Adrenal gland (tissue), 5 donors: ENCODE measurements at regions not wholly inside any gene's neighbourhood (a gene's known extent, or its start where the extent isn't known, plus 50 kb on each side); places are given as distances from the start of the nearest gene placed in this dataset.

ENCODE experiments used
- CTCF ChIP-seq, 6 experiments: fragments of 450-650 bp in 4 of 6; fragments of 200-600 bp in 2 of 6; sonication (generic) in 1 of 6; IDR thresholded peaks; 1 replicate in 5 of 6; 2 replicates in 1 of 6; pipeline versions ENCODE4 v1.5.1 to v1.8.0; 2016 to 2021; ENCODE audit warnings: antibody characterized with exemption in 6 of 6, mild to moderate bottlenecking in 2 of 6, moderate library complexity in 1 of 6
- POLR2A ChIP-seq, 2 donors: fragments of 450-650 bp; IDR thresholded peaks; one replicate each; pipeline ENCODE4 v1.6.1; 2017; ENCODE audit warnings: antibody characterized with exemption in 2 of 2, mild to moderate bottlenecking in 2 of 2, moderate library complexity in 1 of 2
- donor health status: DM: no; HTN: no; CAD: no.

DNA sequence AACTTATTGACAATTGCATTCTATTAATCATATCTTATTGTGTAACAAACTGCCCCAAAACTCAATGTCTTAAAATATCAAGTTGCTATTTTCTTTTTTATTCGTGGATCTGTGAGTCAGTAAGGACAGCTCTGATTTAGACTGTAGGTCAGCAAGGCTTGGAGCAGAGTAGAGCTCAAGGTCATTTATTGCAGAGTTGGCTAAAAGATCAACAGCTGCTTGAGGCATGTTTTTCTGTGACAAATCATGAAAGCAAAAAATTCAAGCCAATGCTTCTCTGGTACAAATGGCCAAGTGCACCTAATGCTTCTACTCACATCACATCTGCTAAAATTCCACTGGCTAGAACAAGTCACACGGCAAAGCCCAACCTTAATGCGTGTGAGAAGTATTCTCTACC, 497.7 kb upstream of the LRATD1 start:
- no peak for TF ChIP-seq CTCF (IDR thresholded peaks at IDR 0.05)
- no peak for TF ChIP-seq POLR2A (IDR thresholded peaks at IDR 0.05)
